NCI-H128 (cell line): ENCODE measurements at regions not wholly inside any gene's neighbourhood (a gene's known extent, or its start where the extent isn't known, plus 50 kb on each side); places are given as distances from the start of the nearest gene placed in this dataset.

Experiments used
- DNase-seq: peaks from one replicate; lab custom pipeline; 2025; ENCODE audit not compliant: unreplicated experiment; lab: John Stamatoyannopoulos, UW

GRCh38 chr2:30310371-30310770 lies 79.0 kb downstream of the LBH start:
- DNase-seq = no peak

DNA sequence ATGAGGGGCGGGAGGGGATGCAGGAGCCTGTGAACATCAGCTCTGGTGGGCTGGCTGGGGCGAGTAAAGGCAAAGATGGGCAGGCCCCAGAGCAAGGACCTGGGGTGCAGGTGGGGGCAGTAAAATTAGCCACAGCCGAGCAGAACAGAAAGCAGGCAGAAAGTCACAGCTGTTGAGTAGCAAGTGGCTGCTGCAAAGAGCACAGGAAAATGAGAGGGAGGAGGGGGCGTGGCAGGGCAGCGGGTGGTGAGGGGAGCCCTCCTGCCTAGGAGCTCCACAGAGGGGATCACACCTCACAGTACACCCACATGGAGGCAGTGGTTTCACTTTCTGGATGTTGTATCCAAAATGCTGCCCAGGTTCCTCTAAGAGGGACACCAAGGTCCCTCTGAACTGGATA lies 79.6 kb downstream of the LBH start:
- no peak for DNase-seq

- no peak for DNase-seq
Observed at GRCh38 chr2:30311711-30312110, 80.4 kb downstream of the LBH start.

- no peak for DNase-seq
Observed at GRCh38 chr2:30312916-30313315, 81.6 kb downstream of the LBH start.

GRCh38 chr2:30314981-30315380 lies 83.6 kb downstream of the LBH start:
- DNase-seq = no peak

DNA sequence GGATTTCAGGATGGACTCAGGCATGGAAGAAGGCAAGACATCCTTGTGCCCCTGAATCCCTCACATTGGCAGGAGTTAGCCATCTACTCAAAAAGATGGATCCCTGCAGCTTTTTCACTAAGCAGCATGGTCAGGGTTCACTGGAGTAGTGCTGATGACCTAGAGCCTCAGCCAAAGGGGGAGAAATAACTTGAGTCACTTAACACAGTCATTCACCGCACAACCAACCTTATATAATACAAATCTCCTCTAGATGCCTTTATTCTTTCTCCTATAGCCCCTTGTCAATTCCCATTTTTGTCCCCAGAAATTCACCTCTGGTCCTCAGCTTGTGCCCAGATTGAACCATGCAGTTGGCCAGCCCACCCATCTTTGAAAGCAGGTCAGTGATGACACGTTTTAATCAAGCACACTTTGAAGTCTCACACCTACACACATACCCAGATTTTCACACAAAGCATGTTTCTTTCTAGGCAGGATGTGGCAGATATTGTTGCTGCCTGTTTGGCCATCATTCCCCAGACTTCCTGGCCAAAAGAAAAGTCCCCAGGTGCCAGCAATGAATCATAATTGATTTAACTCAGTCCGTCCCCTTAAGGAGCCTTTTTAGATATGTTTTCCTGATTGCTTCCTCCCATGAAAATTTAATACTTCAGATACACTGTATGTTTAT lies 84.2 kb downstream of the LBH start:
- DNase-seq = no peak

DNA sequence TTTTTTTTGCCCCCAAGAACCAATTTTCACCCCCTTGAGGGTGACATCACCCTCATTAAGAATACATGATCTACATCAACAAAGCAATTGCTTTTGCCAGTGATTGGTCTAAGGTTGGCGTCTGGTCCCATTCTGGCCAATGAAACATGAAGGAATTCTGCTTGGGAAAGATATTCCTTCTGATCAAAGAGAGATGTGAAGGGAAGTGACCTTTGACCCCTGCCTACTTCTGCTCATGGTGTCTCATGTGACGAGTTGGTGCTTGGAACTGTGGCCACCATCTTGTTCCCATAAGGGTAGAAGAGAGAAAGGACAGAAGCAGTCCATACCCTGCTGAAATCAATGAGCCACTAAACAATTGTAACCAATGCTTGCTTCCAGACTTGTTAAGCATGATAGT lies 85.1 kb downstream of the LBH start:
- DNase-seq = no peak

GRCh38 chr2:30318987-30319782 lies 87.9 kb downstream of the LBH start:
- DNase-seq = no peak

DNA sequence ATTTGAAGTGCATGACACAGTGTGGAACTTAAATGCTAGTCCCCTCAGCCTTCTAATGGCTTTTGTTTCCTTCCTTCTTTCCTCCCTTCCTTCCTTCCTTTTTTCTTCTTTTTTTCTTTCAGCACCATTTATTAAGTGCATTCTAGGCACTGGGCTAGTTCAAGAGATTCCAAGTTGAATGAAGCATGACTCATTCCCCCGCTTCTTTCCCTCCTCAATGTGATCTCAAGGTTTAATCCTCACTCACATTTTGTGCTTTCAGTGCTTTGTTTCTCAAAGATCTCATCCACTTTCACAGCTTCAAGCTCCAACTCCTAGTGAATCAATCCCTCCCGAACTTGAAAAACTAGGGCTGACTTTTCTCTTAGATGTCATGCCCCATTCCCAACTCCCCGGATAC lies 90.1 kb downstream of the LBH start:
- no peak for DNase-seq

- DNase-seq = no peak
Observed at GRCh38 chr2:30323499-30323898, 92.2 kb downstream of the LBH start.

DNA sequence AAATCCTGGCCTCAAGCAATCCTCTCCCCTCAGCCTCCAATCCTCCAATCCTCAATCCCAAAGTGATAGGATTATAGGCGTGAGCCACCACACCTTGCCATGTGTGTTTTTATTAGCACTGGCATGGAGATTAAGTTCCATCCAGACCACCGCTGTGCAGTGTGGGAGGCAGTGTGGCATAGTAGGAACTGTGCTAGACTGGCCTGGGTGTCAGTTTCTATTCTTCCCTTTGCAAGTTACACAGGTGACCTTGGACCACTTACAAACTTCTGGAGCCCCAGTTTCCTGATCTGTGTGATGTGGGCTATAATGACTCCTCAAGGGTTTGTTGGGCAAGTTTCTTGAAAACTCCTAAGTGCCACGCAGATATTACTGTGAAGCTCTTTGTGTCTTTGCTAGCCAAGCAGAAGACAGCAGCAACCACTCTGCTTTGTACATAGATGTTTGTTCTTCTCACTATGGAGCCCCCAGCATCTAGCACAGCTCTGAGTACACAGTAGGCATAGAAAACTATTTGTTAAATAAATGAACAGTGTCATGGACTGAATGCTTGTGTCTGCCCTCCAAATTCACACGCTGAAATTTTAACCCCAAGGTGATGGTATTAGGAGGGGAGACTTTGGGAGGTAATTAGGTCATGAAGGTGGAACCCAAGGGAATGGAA lies 93.0 kb downstream of the LBH start:
- DNase-seq = no peak

DNA sequence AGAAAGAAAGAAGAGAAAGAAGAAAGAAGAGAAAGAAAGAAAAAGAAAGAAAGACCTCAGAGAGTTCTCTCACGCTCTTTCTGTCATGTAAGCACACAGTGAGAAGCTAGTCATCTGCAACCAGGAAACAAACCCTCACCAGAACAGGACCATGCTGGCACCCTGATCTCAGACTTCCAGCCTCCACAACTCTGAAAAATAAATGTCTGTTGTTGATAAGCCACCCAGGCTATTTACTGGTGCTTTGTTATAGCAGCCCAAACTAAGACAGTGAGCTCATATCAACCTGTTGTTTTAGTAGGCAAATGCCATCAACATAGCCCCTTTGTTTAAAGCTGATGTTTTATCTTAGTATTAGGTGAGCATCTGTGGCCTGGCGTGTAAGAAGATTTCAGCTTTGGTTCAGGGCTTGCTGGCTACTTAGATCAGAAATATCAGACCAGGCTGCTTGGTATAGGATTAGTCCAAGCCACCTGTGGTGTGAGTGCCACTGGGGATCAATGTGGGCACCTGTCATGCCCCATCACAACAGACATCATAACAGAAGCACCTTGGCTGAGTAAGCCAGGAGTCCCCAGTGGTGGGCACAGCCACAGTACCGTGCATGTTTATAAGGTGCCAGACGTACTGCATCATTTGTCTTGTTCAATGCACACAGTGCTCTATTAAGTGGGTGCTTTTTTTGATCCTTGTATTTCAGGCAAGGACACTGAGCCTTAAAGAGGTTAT lies 94.4 kb downstream of the LBH start:
- DNase-seq = no peak

GRCh38 chr2:30326497-30326896 lies 95.2 kb downstream of the LBH start:
- DNase-seq = no peak

- no peak for DNase-seq
Observed at GRCh38 chr2:30331038-30331437, 99.7 kb downstream of the LBH start.

GRCh38 chr2:30331869-30332268 lies 100.5 kb downstream of the LBH start:
- no peak for DNase-seq

- DNase-seq = no peak
Observed at GRCh38 chr2:30332791-30333453, 101.6 kb downstream of the LBH start.

GRCh38 chr2:30334762-30335363 lies 103.5 kb downstream of the LBH start:
- no peak for DNase-seq

DNA sequence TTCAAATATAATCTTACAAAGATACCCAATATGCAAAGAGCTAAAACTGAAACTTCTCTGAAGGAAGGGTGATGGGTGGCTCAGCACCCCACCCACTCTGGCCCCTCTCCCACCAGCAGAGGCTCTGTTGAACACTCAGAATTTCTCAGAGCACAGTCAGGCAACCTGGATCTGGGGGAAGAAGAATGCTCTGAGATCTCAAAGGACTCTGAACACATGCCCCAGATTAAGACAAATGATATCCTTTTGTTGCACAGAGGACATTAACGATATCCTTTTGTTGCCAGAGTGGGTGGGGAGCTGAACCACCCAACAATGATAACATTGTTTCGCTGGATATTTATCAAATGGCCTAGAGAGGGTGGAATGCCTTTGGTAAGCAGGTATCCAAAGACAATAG lies 104.8 kb downstream of the LBH start:
- no peak for DNase-seq

DNA sequence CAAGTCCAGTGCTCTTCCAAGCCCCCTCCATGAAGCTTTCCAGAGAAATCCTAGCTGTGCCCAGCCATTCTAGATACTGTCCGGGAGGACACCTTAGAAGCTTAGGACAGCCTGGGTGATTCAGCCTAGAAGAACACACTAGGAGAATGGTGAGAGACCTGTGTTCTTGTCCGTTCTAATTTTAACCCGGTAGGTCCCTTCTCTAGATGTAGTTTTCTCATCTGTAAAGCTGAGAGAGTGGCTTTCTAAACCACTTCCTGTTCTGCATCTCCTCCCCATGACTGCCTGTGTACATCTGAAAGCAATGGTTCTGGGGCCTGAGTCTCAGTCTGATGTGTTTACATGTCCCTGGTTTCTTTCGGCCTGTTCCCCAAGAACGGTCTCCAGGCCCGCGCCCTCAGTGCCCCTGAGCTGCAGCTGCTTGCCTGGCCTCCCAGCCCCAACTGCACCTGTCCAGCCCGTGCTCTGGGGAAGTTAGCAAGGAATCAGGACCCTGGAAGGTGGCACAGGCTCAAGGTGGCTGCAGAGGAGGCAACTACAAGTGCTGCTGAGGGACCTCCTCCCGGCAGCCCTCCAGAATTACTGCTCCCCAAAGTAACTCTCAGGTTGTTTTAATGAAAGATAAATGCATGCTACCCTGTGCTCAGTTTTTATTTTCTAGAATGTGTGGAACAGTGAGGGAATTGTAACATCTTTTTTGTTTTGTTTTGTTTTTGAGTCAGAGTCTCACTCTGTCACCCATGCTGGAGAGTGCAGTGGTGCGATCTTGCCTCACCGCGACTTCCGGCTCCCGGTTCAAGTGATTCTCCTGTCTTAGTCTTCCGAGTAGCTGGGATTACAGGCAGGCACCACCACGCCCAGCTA lies 105.9 kb downstream of the LBH start:
- no peak for DNase-seq

- DNase-seq = no peak
Observed at GRCh38 chr2:30338475-30338874, 107.1 kb downstream of the LBH start.
